ENCODE measurements at regions not wholly inside any gene's neighbourhood (a gene's known extent, or its start where the extent isn't known, plus 50 kb on each side); places are given as distances from the start of the nearest gene placed in this dataset.
"Not testable (repeated sequence)": the region's sequence is repeated elsewhere in the genome, so short reads cannot be mapped to it uniquely, and the experiment has no call there.

DNA sequence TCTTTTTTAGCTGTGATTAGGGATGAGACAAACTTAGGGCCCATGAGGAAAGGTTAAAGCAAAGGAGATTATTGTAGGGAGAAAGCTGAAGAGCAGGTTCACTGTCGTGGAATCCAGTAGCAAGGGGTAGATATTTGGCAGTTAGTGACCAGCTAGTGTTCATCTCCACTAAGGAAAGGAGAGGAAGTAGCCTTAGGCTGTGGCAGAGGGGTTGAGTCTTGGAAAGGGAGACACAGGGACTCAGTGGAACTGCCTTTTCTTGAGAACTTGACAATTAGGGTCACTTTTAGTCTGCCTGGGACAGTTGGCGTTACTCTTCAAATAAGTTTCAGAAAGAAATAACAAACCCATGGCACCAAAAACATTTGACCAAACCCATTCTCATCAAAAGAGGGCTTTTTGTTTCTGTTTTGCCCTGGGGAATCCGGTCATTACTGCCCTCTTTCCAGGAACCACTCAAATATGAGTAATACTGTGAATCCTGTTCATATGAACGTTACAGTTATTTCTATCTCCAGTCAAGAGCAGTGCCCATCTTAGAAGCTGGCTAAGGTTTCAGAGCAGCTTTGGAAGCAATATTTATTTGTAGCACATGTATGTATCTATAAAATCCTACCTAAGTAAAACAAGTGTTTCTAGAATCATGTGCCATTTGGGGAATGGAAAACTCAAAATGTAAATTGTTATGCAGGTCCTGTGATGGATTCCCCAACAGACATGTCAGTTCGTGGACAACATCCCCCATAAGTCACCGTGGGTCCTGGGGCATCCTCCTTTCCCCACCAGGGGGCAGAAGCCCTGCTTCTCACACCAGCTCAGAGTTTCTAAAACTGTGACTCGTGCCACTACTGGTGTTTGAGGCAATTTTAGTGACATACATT lies 77.3 kb upstream of the PHLPP1 start:
- H3K4me3 ChIP-seq (ENCODE audit: low read length) = no peak overlapping the region
- DNase-seq (ENCODE audit: low read depth) = peak; percentile 43
- TF ChIP-seq, protein P1, sequence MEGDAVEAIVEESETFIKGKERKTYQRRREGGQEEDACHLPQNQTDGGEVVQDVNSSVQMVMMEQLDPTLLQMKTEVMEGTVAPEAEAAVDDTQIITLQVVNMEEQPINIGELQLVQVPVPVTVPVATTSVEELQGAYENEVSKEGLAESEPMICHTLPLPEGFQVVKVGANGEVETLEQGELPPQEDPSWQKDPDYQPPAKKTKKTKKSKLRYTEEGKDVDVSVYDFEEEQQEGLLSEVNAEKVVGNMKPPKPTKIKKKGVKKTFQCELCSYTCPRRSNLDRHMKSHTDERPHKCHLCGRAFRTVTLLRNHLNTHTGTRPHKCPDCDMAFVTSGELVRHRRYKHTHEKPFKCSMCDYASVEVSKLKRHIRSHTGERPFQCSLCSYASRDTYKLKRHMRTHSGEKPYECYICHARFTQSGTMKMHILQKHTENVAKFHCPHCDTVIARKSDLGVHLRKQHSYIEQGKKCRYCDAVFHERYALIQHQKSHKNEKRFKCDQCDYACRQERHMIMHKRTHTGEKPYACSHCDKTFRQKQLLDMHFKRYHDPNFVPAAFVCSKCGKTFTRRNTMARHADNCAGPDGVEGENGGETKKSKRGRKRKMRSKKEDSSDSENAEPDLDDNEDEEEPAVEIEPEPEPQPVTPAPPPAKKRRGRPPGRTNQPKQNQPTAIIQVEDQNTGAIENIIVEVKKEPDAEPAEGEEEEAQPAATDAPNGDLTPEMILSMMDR (IDR thresholded peaks at IDR 0.05; ENCODE audit: insufficient read depth, low read depth, low read length, missing control alignments) = peak; percentile 49

DNA sequence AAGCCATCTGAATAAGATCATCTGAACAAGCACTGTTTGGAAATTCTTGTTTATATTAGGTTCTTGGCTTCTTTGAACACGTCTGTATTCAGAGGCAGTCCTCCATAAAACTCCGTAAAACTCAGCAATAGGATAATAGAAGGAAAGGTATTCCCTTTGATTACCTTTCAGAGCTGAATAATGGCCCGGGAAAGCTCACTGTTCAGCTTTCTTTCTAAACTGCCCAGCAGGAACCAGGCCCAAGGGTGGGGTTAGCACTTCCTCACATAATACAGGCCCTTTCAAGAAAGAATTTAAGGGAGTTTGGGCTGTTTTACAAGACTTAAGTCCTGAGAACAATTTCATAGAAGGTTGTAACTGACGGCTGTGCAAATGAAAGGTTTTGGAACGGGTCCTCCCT lies 72.2 kb upstream of the PHLPP1 start:
- no peak overlapping the region for H3K4me3 ChIP-seq (ENCODE audit: low read length)
- no peak for DNase-seq (ENCODE audit: low read depth)
- TF ChIP-seq, protein P1 (IDR thresholded peaks at IDR 0.05; ENCODE audit: insufficient read depth, low read depth, low read length, missing control alignments) = no peak

DNA sequence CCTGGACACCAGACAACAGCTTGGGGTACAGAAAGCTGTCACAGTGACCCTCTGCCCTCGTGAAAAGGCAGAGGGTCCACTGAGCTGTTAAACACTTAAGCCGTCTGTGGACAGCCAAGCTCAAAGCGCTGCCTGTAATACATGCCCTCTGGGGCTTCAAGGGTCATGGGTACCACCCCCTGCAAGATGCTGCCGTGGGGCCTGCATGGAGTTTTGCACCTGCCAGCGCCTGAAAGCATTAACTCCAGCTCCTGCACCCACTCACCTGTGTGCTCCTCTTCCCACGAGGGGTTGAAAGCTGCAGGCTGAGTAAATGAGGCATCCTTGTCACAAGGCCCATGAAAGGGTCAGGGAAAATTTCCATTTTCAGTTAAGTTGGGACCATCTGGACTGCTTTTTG lies 70.6 kb upstream of the PHLPP1 start:
- H3K4me3 ChIP-seq (ENCODE audit: low read length) = no peak overlapping the region
- TF ChIP-seq, protein P1 (IDR thresholded peaks at IDR 0.05; ENCODE audit: insufficient read depth, low read depth, low read length, missing control alignments) = no peak
- no peak for DNase-seq (ENCODE audit: low read depth)

DNA sequence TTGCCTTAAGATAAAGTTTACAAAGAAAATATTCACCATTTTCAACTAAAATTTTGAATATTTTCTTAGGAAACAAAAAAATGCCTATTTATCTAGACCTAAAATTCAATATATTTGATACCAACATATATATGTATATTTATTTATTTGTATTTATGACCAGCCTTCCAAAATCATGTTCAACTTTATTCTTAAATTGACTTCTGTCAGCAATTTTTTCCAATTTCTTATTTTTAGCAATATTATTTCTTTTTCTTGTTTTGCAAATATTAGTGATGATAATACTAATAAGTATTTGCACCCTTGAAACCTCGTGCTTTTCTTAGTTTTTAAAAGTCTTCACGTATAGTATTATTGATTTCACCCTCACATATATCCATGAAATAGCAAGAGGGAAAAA lies 68.2 kb upstream of the PHLPP1 start:
- TF ChIP-seq, protein P1 (IDR thresholded peaks at IDR 0.05; ENCODE audit: insufficient read depth, low read depth, low read length, missing control alignments) = no peak
- H3K4me3 ChIP-seq (ENCODE audit: low read length) = no peak overlapping the region
- DNase-seq (ENCODE audit: low read depth) = no peak

DNA sequence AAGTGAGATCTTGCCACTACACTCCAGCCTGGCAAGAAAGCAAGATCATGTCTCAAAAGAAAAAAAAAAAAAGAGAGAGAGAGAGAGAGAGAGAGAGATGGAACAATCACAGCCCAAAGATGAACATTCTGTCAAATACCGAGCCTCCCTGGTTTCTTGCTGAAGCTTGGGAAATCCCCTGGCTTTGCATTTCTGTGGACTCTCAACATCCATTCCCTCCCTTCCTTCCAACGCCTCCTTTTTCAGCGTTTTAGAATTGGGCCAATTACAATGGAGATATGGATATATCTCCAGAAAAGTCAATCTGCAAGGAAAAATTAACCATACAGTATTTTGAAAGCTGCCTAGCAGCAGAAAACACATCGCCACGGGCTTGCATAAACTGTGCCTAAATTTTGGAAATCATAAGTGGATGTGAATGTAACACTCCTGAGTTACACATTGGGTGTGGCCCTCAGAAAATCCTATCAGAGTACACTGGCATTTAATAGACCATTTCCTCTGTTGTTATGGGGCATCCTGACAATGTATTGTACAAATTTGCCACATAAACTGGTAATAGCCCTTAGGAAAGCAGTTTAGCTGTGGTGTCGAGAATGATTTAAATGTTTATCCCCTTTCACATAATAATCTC lies 67.2 kb upstream of the PHLPP1 start:
- DNase-seq (ENCODE audit: low read depth) = no peak
- no peak overlapping the region for H3K4me3 ChIP-seq (ENCODE audit: low read length)
- TF ChIP-seq, protein P1 (IDR thresholded peaks at IDR 0.05; ENCODE audit: insufficient read depth, low read depth, low read length, missing control alignments) = no peak

DNA sequence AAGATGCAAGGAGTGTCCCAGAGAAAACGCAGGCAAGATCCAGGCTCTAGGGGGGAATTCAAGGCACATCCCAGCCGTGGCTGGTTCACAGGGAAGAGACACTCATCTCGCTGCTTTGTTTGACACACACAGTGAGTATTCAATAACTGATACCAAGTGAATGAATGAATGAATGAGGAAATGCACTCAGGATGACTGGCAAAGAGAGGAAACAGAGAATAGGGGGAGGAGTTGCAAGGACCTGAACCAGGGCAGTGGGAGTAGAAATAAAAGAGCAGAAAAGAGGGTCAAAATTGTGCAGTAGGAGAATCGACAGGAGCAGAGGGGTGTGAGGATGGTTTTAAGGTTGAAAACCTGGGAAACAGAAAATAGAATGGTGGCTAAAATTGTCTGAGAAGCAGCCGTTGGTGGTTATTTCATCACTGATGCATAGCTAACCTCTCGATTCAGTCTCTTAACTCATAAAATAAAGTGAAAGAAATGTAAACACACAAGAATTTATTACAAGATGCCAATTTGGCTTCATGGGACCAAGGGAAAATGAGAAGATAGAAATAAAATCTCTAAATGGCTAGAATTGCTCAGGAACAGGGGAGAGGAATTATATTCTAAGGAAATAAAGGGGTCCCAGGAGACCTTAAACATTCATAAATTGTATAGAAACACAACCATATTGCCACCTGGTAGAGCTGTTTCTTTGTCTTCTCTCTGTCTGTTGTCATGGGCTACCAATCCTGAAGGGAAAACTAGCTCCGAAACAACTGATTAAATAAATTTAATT lies 63.9 kb upstream of the PHLPP1 start:
- H3K4me3 ChIP-seq (ENCODE audit: low read length) = no peak overlapping the region
- TF ChIP-seq, protein P1 (IDR thresholded peaks at IDR 0.05; ENCODE audit: insufficient read depth, low read depth, low read length, missing control alignments) = no peak
- no peak for DNase-seq (ENCODE audit: low read depth)

DNA sequence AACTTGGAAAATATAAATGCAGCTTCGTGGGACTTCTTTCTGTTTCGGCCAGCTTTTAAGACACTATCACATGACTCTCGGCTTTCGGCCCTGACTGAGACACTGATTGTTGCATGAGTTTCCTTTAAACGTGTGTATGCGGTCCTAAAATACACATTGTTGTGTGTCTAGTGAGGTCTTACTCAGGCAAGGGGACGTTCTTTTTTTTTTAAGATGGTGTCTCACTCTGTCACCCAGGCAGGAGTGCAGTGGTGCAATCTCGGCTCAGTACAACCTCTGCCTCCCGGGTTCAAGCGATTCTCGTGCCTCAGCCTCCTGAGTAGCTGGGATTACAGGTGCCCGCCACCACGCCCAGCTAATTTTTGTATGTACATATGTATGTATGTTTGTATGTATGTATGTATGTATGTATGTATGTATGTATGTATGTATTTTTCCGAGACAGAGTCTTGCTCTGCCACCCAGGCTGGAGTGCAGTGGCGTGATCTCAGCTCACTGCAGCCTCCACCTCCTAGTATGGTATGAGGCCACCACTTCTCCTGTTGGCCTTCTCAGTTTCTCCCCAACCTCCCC lies 63.2 kb upstream of the PHLPP1 start:
- H3K4me3 ChIP-seq (ENCODE audit: low read length); DNase-seq (ENCODE audit: low read depth): not testable (repeated sequence)

Measured in epithelial cell of esophagus (primary cell).